ENCODE measurements at regions not wholly inside any gene's neighbourhood (a gene's known extent, or its start where the extent isn't known, plus 50 kb on each side); places are given as distances from the start of the nearest gene placed in this dataset.

DNA sequence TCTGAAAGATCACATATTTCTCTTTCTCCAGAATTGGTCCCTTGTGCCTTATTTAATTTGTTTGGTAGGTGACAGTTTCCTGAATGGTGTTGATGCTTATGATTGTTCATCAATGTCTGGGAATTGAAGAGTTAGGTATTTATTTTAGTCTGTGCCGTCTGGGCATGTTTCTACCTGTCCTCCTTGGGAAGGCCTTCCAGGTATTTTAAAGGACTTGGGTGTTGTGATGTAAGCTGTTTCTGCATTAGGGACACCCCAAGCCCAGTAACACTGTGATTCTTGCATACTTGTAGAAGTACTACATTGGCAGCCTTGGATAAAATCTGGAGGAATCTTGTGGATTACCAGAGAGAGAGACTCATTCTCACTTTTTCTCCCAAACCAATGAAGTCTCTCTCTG lies 120.8 kb upstream of the CXXC4 start (continued):
- TF ChIP-seq, protein P1, sequence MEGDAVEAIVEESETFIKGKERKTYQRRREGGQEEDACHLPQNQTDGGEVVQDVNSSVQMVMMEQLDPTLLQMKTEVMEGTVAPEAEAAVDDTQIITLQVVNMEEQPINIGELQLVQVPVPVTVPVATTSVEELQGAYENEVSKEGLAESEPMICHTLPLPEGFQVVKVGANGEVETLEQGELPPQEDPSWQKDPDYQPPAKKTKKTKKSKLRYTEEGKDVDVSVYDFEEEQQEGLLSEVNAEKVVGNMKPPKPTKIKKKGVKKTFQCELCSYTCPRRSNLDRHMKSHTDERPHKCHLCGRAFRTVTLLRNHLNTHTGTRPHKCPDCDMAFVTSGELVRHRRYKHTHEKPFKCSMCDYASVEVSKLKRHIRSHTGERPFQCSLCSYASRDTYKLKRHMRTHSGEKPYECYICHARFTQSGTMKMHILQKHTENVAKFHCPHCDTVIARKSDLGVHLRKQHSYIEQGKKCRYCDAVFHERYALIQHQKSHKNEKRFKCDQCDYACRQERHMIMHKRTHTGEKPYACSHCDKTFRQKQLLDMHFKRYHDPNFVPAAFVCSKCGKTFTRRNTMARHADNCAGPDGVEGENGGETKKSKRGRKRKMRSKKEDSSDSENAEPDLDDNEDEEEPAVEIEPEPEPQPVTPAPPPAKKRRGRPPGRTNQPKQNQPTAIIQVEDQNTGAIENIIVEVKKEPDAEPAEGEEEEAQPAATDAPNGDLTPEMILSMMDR (conservative IDR thresholded peaks at IDR 0.05; ENCODE audit: low read depth in 2 of 2) = no peak
- TF ChIP-seq CREB1 (CRISPR knock-in tag; IDR thresholded peaks at IDR 0.05; ENCODE audit: low read depth) (no peak), EZH2phosphoT487 (IDR thresholded peaks at IDR 0.05; ENCODE audit: unreplicated experiment) (no peak), EZH2 (IDR thresholded peaks at IDR 0.05; ENCODE audit: low read depth, unreplicated experiment) (no peak), JUNB (IDR thresholded peaks at IDR 0.05; ENCODE audit: unreplicated experiment) (no peak), STAT1 (IDR thresholded peaks at IDR 0.05; ENCODE audit: unreplicated experiment) (no peak), ZNF114 (CRISPR knock-in tag; IDR thresholded peaks at IDR 0.05) (no peak), POLR2AphosphoS5 (IDR thresholded peaks at IDR 0.05; ENCODE audit: low read depth) (no peak)

DNA sequence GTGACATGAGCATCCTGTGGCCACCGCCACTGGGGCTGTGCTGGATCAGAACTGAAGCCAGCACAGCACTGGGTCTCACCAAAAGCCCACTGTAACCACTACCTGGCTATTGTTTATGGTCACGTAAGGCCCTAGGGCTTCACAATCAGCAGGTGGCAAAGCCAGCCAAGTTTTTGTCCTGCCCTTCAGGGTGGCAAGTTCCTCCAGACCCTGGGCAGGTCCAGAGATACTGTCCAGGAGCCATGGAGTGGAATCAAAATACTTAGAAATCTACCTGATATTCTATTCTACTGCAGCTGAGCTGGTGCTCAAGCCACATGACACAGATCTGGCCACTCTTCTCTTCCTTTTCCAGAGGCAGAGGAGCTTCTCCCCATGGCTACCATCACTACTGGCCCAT lies 121.2 kb upstream of the CXXC4 start:
- Histone ChIP-seq H3K4me3 (no peak overlapping the region), H3F3A (replicated peaks; ENCODE audit: low read depth) (no peaks in the 10 kb centered on the region), H3K9me2 (ENCODE audit: insufficient read depth) (peaks cover 12% of the 10 kb centered on the region; the same call in 1 of the 2 replicates), H3K36me3 (ENCODE audit: insufficient read depth) (no peaks in the 10 kb centered on the region), H3K4me1 (ENCODE audit: insufficient read depth) (peaks cover 17% of the 10 kb centered on the region; the same call in 1 of the 2 replicates), H3K27me3 (ENCODE audit: insufficient read depth) (no peaks in the 10 kb centered on the region), H3K27ac (ENCODE audit: low read depth) (no peak overlapping the region), H3K4me2 (no peak overlapping the region), H2AFZ (peak overlapping the region; percentile 83), H3K79me2 (replicated peaks; ENCODE audit: insufficient read depth) (no peaks in the 10 kb centered on the region), H4K20me1 (replicated peaks; ENCODE audit: insufficient read depth) (no peaks in the 10 kb centered on the region)
- Mint-ChIP-seq H3K4me3 (no peak overlapping the region), H3K27ac (0 out of 2 replicates have a peak overlapping the region, but pooled peaks have one; percentile 13), H3K27me3 (ENCODE audit: insufficient read depth, low read depth, poor library complexity) (peaks cover 2% of the 10 kb centered on the region), H3K4me1 (peaks cover 10% of the 10 kb centered on the region), H3K9me3 (peaks cover 11% of the 10 kb centered on the region; the same call in 2 of the 3 replicates), H3K36me3 (ENCODE audit: low read depth) (peaks cover 6% of the 10 kb centered on the region; the same call in 1 of the 3 replicates)
- DNase-seq (ENCODE audit: low spot score) (no peak), ATAC-seq (peak; percentile 35; the same call in 1 of the 3 replicates)
- TF ChIP-seq JUNB (IDR thresholded peaks at IDR 0.05; ENCODE audit: unreplicated experiment) (no peak), NANOG (IDR thresholded peaks at IDR 0.05; ENCODE audit: borderline replicate concordance) (no peak), STAT1 (IDR thresholded peaks at IDR 0.05; ENCODE audit: unreplicated experiment) (no peak), ZNF114 (CRISPR knock-in tag; IDR thresholded peaks at IDR 0.05) (no peak), POLR2AphosphoS5 (IDR thresholded peaks at IDR 0.05; ENCODE audit: low read depth) (no peak), EZH2phosphoT487 (IDR thresholded peaks at IDR 0.05; ENCODE audit: unreplicated experiment) (no peak), EZH2 (IDR thresholded peaks at IDR 0.05; ENCODE audit: low read depth, unreplicated experiment) (no peak), ZNF331 (CRISPR knock-in tag; IDR thresholded peaks at IDR 0.05; ENCODE audit: low read depth) (no peak), CREB1 (CRISPR knock-in tag; IDR thresholded peaks at IDR 0.05; ENCODE audit: low read depth) (no peak)
- TF ChIP-seq, protein P1 (conservative IDR thresholded peaks at IDR 0.05; ENCODE audit: low read depth in 2 of 2) = no peak
- TF ChIP-seq, protein P2, sequence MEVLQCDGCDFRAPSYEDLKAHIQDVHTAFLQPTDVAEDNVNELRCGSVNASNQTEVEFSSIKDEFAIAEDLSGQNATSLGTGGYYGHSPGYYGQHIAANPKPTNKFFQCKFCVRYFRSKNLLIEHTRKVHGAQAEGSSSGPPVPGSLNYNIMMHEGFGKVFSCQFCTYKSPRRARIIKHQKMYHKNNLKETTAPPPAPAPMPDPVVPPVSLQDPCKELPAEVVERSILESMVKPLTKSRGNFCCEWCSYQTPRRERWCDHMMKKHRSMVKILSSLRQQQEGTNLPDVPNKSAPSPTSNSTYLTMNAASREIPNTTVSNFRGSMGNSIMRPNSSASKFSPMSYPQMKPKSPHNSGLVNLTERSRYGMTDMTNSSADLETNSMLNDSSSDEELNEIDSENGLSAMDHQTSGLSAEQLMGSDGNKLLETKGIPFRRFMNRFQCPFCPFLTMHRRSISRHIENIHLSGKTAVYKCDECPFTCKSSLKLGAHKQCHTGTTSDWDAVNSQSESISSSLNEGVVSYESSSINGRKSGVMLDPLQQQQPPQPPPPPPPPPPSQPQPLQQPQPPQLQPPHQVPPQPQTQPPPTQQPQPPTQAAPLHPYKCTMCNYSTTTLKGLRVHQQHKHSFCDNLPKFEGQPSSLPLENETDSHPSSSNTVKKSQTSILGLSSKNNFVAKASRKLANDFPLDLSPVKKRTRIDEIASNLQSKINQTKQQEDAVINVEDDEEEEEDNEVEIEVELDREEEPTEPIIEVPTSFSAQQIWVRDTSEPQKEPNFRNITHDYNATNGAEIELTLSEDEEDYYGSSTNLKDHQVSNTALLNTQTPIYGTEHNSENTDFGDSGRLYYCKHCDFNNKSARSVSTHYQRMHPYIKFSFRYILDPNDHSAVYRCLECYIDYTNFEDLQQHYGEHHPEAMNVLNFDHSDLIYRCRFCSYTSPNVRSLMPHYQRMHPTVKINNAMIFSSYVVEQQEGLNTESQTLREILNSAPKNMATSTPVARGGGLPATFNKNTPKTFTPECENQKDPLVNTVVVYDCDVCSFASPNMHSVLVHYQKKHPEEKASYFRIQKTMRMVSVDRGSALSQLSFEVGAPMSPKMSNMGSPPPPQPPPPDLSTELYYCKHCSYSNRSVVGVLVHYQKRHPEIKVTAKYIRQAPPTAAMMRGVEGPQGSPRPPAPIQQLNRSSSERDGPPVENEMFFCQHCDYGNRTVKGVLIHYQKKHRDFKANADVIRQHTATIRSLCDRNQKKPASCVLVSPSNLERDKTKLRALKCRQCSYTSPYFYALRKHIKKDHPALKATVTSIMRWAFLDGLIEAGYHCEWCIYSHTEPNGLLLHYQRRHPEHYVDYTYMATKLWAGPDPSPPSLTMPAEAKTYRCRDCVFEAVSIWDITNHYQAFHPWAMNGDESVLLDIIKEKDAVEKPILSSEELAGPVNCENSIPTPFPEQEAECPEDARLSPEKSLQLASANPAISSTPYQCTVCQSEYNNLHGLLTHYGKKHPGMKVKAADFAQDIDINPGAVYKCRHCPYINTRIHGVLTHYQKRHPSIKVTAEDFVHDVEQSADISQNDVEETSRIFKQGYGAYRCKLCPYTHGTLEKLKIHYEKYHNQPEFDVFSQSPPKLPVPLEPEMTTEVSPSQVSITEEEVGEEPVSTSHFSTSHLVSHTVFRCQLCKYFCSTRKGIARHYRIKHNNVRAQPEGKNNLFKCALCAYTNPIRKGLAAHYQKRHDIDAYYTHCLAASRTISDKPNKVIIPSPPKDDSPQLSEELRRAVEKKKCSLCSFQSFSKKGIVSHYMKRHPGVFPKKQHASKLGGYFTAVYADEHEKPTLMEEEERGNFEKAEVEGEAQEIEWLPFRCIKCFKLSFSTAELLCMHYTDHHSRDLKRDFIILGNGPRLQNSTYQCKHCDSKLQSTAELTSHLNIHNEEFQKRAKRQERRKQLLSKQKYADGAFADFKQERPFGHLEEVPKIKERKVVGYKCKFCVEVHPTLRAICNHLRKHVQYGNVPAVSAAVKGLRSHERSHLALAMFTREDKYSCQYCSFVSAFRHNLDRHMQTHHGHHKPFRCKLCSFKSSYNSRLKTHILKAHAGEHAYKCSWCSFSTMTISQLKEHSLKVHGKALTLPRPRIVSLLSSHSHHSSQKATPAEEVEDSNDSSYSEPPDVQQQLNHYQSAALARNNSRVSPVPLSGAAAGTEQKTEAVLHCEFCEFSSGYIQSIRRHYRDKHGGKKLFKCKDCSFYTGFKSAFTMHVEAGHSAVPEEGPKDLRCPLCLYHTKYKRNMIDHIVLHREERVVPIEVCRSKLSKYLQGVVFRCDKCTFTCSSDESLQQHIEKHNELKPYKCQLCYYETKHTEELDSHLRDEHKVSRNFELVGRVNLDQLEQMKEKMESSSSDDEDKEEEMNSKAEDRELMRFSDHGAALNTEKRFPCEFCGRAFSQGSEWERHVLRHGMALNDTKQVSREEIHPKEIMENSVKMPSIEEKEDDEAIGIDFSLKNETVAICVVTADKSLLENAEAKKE (CRISPR knock-in tag; IDR thresholded peaks at IDR 0.05) = no peak
- TF ChIP-seq, protein P3, sequence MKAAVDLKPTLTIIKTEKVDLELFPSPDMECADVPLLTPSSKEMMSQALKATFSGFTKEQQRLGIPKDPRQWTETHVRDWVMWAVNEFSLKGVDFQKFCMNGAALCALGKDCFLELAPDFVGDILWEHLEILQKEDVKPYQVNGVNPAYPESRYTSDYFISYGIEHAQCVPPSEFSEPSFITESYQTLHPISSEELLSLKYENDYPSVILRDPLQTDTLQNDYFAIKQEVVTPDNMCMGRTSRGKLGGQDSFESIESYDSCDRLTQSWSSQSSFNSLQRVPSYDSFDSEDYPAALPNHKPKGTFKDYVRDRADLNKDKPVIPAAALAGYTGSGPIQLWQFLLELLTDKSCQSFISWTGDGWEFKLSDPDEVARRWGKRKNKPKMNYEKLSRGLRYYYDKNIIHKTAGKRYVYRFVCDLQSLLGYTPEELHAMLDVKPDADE (IDR thresholded peaks at IDR 0.05) = no peak
